ENCODE measurements at regions not wholly inside any gene's neighbourhood (a gene's known extent, or its start where the extent isn't known, plus 50 kb on each side); places are given as distances from the start of the nearest gene placed in this dataset.

DNA sequence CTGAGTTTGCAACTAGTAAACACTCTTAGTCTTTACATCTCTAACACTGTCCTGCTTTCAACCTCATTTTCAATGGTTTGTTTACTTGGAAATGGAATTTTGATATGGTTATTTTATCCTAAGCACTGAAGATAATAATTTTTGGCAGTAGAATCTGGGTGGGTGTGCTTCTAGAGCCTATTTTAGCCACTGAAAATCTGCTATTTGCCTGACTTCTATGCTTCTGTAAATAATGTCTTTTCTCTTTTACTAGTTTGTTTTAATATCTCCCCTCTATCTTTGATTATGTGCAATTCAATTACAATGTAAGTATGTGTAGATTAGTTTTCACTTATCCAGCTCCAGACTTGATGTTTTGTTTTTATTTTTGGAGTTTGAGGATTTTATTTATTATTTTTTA, 197.5 kb downstream of the TUSC1 start:
- H3K27ac ChIP-seq (ENCODE audit: low read length) = no peak overlapping the region
- no peak overlapping the region for H3K9ac ChIP-seq (ENCODE audit: low read length)
- no peak overlapping the region for H3K4me2 ChIP-seq (ENCODE audit: low read length)
- no peaks in the 10 kb centered on the region for H3K79me2 ChIP-seq (ENCODE audit: low read length)
- H3K9me3 ChIP-seq (ENCODE audit: insufficient read depth, low read length) = no peaks in the 10 kb centered on the region
- H3K27me3 ChIP-seq (ENCODE audit: low read depth, low read length) = no peaks in the 10 kb centered on the region
- no peaks in the 10 kb centered on the region for H3K4me1 ChIP-seq (ENCODE audit: low read length)
- H2AFZ ChIP-seq (ENCODE audit: low read depth, low read length) = no peak overlapping the region
- no peaks in the 10 kb centered on the region for H3K36me3 ChIP-seq (replicated peaks; ENCODE audit: low read depth, low read length)
- H4K20me1 ChIP-seq (ENCODE audit: insufficient read depth, low read length) = no peaks in the 10 kb centered on the region
- no peak overlapping the region for H3K4me3 ChIP-seq (ENCODE audit: low read length)
- TF ChIP-seq, protein P1, sequence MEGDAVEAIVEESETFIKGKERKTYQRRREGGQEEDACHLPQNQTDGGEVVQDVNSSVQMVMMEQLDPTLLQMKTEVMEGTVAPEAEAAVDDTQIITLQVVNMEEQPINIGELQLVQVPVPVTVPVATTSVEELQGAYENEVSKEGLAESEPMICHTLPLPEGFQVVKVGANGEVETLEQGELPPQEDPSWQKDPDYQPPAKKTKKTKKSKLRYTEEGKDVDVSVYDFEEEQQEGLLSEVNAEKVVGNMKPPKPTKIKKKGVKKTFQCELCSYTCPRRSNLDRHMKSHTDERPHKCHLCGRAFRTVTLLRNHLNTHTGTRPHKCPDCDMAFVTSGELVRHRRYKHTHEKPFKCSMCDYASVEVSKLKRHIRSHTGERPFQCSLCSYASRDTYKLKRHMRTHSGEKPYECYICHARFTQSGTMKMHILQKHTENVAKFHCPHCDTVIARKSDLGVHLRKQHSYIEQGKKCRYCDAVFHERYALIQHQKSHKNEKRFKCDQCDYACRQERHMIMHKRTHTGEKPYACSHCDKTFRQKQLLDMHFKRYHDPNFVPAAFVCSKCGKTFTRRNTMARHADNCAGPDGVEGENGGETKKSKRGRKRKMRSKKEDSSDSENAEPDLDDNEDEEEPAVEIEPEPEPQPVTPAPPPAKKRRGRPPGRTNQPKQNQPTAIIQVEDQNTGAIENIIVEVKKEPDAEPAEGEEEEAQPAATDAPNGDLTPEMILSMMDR (IDR thresholded peaks at IDR 0.05; ENCODE audit: low read depth, low read length) = no peak
- no peak for TF ChIP-seq EZH2phosphoT487 (IDR thresholded peaks at IDR 0.05; ENCODE audit: low read depth)

DNA sequence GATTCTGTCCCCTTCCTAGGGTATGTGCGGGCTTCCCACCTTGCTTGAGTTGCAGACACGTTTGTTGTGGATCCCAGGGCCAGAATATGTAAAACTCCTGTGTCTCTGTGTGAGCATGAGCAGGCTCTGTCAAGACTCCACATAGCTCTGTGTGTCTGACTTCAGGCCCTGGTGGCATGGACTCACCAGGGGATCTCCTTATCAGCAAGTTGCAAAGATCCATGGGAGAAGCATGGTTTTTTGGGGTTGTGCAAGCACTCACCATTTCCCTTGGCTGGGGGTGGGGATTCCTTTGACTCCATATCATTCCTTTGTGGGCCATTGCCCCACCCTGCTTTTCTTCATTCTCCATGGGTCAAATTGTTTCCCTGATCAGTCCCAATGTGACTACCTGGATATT, 205.6 kb downstream of the TUSC1 start:
- H3K4me2 ChIP-seq (ENCODE audit: low read length) = no peak overlapping the region
- H4K20me1 ChIP-seq (ENCODE audit: insufficient read depth, low read length) = no peaks in the 10 kb centered on the region
- no peak overlapping the region for H3K4me3 ChIP-seq (ENCODE audit: low read length)
- no peak overlapping the region for H3K9ac ChIP-seq (ENCODE audit: low read length)
- H2AFZ ChIP-seq (ENCODE audit: low read depth, low read length) = no peak overlapping the region
- H3K4me1 ChIP-seq (ENCODE audit: low read length) = peaks cover 8% of the 10 kb centered on the region
- no peaks in the 10 kb centered on the region for H3K9me3 ChIP-seq (ENCODE audit: insufficient read depth, low read length)
- TF ChIP-seq EZH2phosphoT487 (IDR thresholded peaks at IDR 0.05; ENCODE audit: low read depth) = no peak
- TF ChIP-seq, protein P1 (IDR thresholded peaks at IDR 0.05; ENCODE audit: low read depth, low read length) = no peak
- no peak overlapping the region for H3K27ac ChIP-seq (ENCODE audit: low read length)
- H3K79me2 ChIP-seq (ENCODE audit: low read length) = no peaks in the 10 kb centered on the region
- H3K36me3 ChIP-seq (replicated peaks; ENCODE audit: low read depth, low read length) = no peaks in the 10 kb centered on the region
- H3K27me3 ChIP-seq (ENCODE audit: low read depth, low read length) = no peaks in the 10 kb centered on the region

DNA sequence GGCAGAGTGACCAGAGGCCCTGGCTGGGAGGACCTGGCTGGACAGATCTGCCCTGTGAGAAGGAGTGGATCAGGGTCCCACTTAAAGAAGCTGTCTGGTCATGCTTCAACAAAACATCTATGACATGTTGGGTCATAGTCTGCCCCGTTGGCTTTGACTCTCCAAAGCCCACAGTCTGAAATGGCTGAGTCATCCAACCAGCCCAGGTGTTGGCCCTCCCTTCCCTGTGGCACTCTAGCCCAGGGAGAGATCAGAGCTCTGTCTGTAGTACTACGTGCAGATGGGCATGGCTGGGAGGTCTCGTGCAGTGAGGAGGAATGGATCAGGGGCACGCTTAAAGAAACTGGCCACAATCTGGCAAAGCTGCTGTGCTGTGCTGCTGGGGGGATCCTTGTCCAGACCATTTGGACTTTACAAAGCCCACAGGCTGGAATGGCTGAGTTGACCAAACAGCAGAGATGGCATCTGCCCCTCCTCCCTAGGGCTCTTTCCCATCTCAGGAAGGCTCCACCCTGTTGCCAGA, 206.1 kb downstream of the TUSC1 start:
- TF ChIP-seq, protein P1 (IDR thresholded peaks at IDR 0.05; ENCODE audit: low read depth, low read length) = no peak
- TF ChIP-seq EZH2phosphoT487 (IDR thresholded peaks at IDR 0.05; ENCODE audit: low read depth) = no peak
- H3K9me3 ChIP-seq (ENCODE audit: insufficient read depth, low read length) = no peaks in the 10 kb centered on the region
- no peak overlapping the region for H3K9ac ChIP-seq (ENCODE audit: low read length)

DNA sequence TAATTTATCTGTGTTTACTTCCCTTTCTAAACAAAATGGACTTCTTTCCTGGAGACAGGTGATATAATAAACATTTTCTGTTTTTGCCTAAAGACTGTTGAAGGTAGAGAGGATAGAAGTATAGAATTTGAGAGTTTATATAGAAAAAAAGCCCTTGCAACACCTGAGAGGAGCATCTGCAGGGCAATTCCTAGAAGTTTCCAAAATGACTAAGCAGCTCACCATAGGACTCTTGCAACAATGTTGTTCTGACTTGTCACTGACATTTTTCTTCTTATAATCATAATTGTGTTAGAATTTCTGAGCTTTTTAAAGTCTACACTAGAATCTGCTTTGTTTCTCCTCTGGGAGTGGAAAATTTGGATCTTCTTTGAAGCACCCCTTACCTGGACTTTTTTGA, 216.8 kb downstream of the TUSC1 start:
- H3K9me3 ChIP-seq (ENCODE audit: insufficient read depth, low read length) = no peaks in the 10 kb centered on the region
- H3K27ac ChIP-seq (ENCODE audit: low read length) = no peak overlapping the region
- no peaks in the 10 kb centered on the region for H3K79me2 ChIP-seq (ENCODE audit: low read length)
- H3K9ac ChIP-seq (ENCODE audit: low read length) = no peak overlapping the region
- H3K4me1 ChIP-seq (ENCODE audit: low read length) = peaks cover 4% of the 10 kb centered on the region; the same call in 1 of the 2 replicates
- H4K20me1 ChIP-seq (ENCODE audit: insufficient read depth, low read length) = no peaks in the 10 kb centered on the region
- no peaks in the 10 kb centered on the region for H3K27me3 ChIP-seq (ENCODE audit: low read depth, low read length)
- no peak for TF ChIP-seq EZH2phosphoT487 (IDR thresholded peaks at IDR 0.05; ENCODE audit: low read depth)
- TF ChIP-seq, protein P1 (IDR thresholded peaks at IDR 0.05; ENCODE audit: low read depth, low read length) = no peak
- H2AFZ ChIP-seq (ENCODE audit: low read depth, low read length) = no peak overlapping the region
- no peak overlapping the region for H3K4me2 ChIP-seq (ENCODE audit: low read length)
- H3K36me3 ChIP-seq (replicated peaks; ENCODE audit: low read depth, low read length) = no peaks in the 10 kb centered on the region
- no peak overlapping the region for H3K4me3 ChIP-seq (ENCODE audit: low read length)

More for the DNA sequence above, 206.1 kb downstream of the TUSC1 start:
- Histone ChIP-seq H3K4me2 (ENCODE audit: low read length) (no peak overlapping the region), H3K4me3 (ENCODE audit: low read length) (no peak overlapping the region), H3K36me3 (replicated peaks; ENCODE audit: low read depth, low read length) (no peaks in the 10 kb centered on the region), H3K4me1 (ENCODE audit: low read length) (peaks cover 11% of the 10 kb centered on the region), H2AFZ (ENCODE audit: low read depth, low read length) (no peak overlapping the region), H3K27me3 (ENCODE audit: low read depth, low read length) (no peaks in the 10 kb centered on the region), H4K20me1 (ENCODE audit: insufficient read depth, low read length) (no peaks in the 10 kb centered on the region), H3K27ac (ENCODE audit: low read length) (no peak overlapping the region), H3K79me2 (ENCODE audit: low read length) (no peaks in the 10 kb centered on the region)

Measured in OCI-LY3 (cell line).